Activated CD8-positive, alpha-beta T cell treated with anti-CD3 and anti-CD28 coated beads for 36 hours (primary cell): ENCODE measurements at regions not wholly inside any gene's neighbourhood (a gene's known extent, or its start where the extent isn't known, plus 50 kb on each side); places are given as distances from the start of the nearest gene placed in this dataset.

ENCODE experiments used
- ATAC-seq: fragments of 200-7000 bp; cut with Tn5 transposase; one replicate; pipeline ENCODE4 v1.10.0; 2021; ENCODE audit warnings: mild to moderate bottlenecking, moderate library complexity
- CTCF ChIA-PET: fragments of 350-600 bp; sonication (Branson Sonifier 250); formaldehyde crosslinking; loops from one replicate; lab custom pipeline; 2021; ENCODE audit warnings: antibody characterized with exemption; lab: Charles Lee
- POLR2A ChIA-PET: fragments of 350-600 bp; sonication (Branson Sonifier 250); formaldehyde crosslinking; loops from one replicate; lab custom pipeline; 2021; ENCODE audit warnings: antibody characterized with exemption; lab: Charles Lee
- DNase-seq: peaks from one replicate; pipeline ENCODE4 v3.0.0-alpha.2; 2020
- H3K27ac Mint-ChIP-seq: one replicate; pipeline ENCODE4 v1.8.0; 2021; ENCODE audit warnings: mild to moderate bottlenecking, mixed read lengths
- H3K27me3 Mint-ChIP-seq: one replicate; pipeline ENCODE4 v1.8.0; 2021; ENCODE audit warnings: mixed read lengths
- H3K36me3 Mint-ChIP-seq: one replicate; pipeline ENCODE4 v1.8.0; 2021; ENCODE audit warnings: low read depth, mixed read lengths
- H3K4me1 Mint-ChIP-seq: one replicate; pipeline ENCODE4 v1.8.0; 2021; ENCODE audit warnings: low read depth, mixed read lengths
- H3K4me3 Mint-ChIP-seq: one replicate; pipeline ENCODE4 v1.8.0; 2021; ENCODE audit warnings: mild to moderate bottlenecking, moderate library complexity, mixed read lengths
- H3K9me3 Mint-ChIP-seq: one replicate; pipeline ENCODE4 v1.8.0; 2021; ENCODE audit warnings: mixed read lengths
- CTCF ChIP-seq: fragments of 200-600 bp; IDR thresholded peaks from one replicate; pipeline ENCODE4 v1.8.0; 2022; ENCODE audit warnings: antibody characterized with exemption, mild to moderate bottlenecking
- intact Hi-C: fragments of 100-400 bp; cut with micrococcal nuclease; formaldehyde crosslinking; loops from one replicate; pipeline ENCODE4 v1.10.0; 2022

- no peak overlapping the region for H3K4me3 Mint-ChIP-seq
- DNase-seq (no peak), ATAC-seq (no peak)
- intact Hi-C loops = no loop called here
- POLR2A ChIA-PET = no interaction called here
- TF ChIP-seq CTCF = no peak
- H3K27ac Mint-ChIP-seq = no peak overlapping the region
- H3K27me3 Mint-ChIP-seq = peaks cover 2% of the 10 kb centered on the region
- H3K4me1 Mint-ChIP-seq = no peaks in the 10 kb centered on the region
- peaks cover 8% of the 10 kb centered on the region for H3K9me3 Mint-ChIP-seq
- CTCF ChIA-PET = no interaction called here
- no peaks in the 10 kb centered on the region for H3K36me3 Mint-ChIP-seq
Observed at GRCh38 chr10:61329854-61330253, 123.3 kb downstream of the TMEM26 start.

GRCh38 chr10:61325223-61325960 lies 127.8 kb downstream of the TMEM26 start:
- no peak for TF ChIP-seq CTCF
- POLR2A ChIA-PET = no interaction called here
- no peak overlapping the region for H3K27ac Mint-ChIP-seq
- peaks cover 3% of the 10 kb centered on the region for H3K27me3 Mint-ChIP-seq
- intact Hi-C loops = no loop called here
- peaks cover 8% of the 10 kb centered on the region for H3K9me3 Mint-ChIP-seq
- DNase-seq (no peak), ATAC-seq (no peak)
- no peaks in the 10 kb centered on the region for H3K36me3 Mint-ChIP-seq
- CTCF ChIA-PET = no interaction called here
- H3K4me3 Mint-ChIP-seq = no peak overlapping the region
- H3K4me1 Mint-ChIP-seq = no peaks in the 10 kb centered on the region

GRCh38 chr10:61323726-61324125 lies 129.5 kb downstream of the TMEM26 start:
- Mint-ChIP-seq H3K36me3 (no peaks in the 10 kb centered on the region), H3K4me3 (no peak overlapping the region), H3K9me3 (peaks cover 3% of the 10 kb centered on the region), H3K4me1 (no peaks in the 10 kb centered on the region), H3K27ac (no peak overlapping the region), H3K27me3 (peaks cover 3% of the 10 kb centered on the region)
- intact Hi-C loops = no loop called here
- no peak for TF ChIP-seq CTCF
- ChIA-PET POLR2A (no interaction called here), CTCF (no interaction called here)
- ATAC-seq (no peak), DNase-seq (no peak)

- no peak for TF ChIP-seq CTCF
- intact Hi-C loops = no loop called here
- ATAC-seq = no peak
- no peaks in the 10 kb centered on the region for H3K36me3 Mint-ChIP-seq
- no peak overlapping the region for H3K4me3 Mint-ChIP-seq
- no peak for DNase-seq
- peaks cover 2% of the 10 kb centered on the region for H3K27me3 Mint-ChIP-seq
- ChIA-PET POLR2A (no interaction called here), CTCF (interaction anchor here (0.7 to 1.2 kb wide), 2 partner anchors 8 to 16 kb away, joined by 3 read pairs; no protein-coding TSS in a partner anchor)
- H3K4me1 Mint-ChIP-seq = no peaks in the 10 kb centered on the region
- H3K9me3 Mint-ChIP-seq = no peaks in the 10 kb centered on the region
- H3K27ac Mint-ChIP-seq = no peak overlapping the region
Observed at GRCh38 chr10:61321041-61321857, 131.9 kb downstream of the TMEM26 start.

- DNase-seq = no peak
- no peak for ATAC-seq
- Mint-ChIP-seq H3K4me3 (no peak overlapping the region), H3K4me1 (no peaks in the 10 kb centered on the region), H3K9me3 (no peaks in the 10 kb centered on the region), H3K27ac (no peak overlapping the region), H3K27me3 (peaks cover 2% of the 10 kb centered on the region), H3K36me3 (no peaks in the 10 kb centered on the region)
- intact Hi-C loops = no loop called here
- TF ChIP-seq CTCF = no peak
- CTCF ChIA-PET = interaction anchor here (1.2 kb wide), 1 partner anchor 9 kb away, joined by 3 read pairs; no protein-coding TSS in a partner anchor
- POLR2A ChIA-PET = no interaction called here
Observed at GRCh38 chr10:61320257-61320587, 133.0 kb downstream of the TMEM26 start.
